Erythroblast (primary cell): ENCODE measurements at regions not wholly inside any gene's neighbourhood (a gene's known extent, or its start where the extent isn't known, plus 50 kb on each side); places are given as distances from the start of the nearest gene placed in this dataset.

Experiments
- GATA1 ChIP-seq: IDR thresholded peaks from 2 replicates; pipeline ENCODE4 v1.6.1; 2011; ENCODE audit warnings: low read depth, mild to moderate bottlenecking, control low read depth, low read length, moderate library complexity
- POLR2A ChIP-seq: IDR thresholded peaks from 2 replicates; pipeline ENCODE4 v1.6.1; 2011; ENCODE audit warnings: mild to moderate bottlenecking, low read length

DNA sequence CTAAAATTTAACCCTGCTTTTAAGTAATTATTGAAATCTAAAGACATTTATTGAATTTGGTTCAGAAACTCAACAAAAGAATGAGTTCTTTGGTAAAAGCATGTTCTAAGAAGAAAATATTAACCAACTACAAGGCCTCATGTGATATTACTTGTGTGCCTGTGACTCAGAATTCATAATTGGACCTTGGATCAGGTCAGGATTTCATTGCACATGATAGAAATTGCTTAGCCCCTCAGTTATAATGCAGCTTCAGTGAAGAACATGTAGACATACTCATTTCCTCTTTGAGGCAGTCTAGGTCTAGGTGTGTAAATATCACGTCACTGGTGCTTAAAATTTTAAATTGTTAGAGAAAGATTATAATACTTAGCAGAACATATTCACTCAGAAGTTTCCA is 410.0 kb upstream of the SOX9 start:
- TF ChIP-seq POLR2A (no peak), GATA1 (no peak)
